ENCODE measurements at regions not wholly inside any gene's neighbourhood (a gene's known extent, or its start where the extent isn't known, plus 50 kb on each side); places are given as distances from the start of the nearest gene placed in this dataset.

DNA sequence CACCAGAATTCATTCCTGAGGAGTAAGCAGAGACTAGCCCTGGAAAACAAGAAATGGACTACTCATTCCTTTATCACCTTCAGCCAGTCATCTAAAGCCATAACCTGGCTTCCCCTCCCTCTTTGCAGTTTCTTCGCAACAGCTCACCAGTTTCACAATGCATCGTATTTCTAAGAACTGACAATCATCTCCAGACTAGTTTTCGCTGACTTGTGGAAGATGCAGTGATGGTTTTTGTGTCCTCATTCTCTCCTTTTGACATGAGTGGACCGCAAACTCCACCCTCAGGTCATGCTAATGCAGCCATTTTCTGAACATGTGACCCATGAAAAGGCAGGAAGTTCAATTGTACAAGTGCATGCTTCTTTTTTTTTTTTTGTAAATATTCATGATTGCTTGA is 1203.5 kb downstream of the PCDH7 start (continued):
- TF ChIP-seq, protein P1, sequence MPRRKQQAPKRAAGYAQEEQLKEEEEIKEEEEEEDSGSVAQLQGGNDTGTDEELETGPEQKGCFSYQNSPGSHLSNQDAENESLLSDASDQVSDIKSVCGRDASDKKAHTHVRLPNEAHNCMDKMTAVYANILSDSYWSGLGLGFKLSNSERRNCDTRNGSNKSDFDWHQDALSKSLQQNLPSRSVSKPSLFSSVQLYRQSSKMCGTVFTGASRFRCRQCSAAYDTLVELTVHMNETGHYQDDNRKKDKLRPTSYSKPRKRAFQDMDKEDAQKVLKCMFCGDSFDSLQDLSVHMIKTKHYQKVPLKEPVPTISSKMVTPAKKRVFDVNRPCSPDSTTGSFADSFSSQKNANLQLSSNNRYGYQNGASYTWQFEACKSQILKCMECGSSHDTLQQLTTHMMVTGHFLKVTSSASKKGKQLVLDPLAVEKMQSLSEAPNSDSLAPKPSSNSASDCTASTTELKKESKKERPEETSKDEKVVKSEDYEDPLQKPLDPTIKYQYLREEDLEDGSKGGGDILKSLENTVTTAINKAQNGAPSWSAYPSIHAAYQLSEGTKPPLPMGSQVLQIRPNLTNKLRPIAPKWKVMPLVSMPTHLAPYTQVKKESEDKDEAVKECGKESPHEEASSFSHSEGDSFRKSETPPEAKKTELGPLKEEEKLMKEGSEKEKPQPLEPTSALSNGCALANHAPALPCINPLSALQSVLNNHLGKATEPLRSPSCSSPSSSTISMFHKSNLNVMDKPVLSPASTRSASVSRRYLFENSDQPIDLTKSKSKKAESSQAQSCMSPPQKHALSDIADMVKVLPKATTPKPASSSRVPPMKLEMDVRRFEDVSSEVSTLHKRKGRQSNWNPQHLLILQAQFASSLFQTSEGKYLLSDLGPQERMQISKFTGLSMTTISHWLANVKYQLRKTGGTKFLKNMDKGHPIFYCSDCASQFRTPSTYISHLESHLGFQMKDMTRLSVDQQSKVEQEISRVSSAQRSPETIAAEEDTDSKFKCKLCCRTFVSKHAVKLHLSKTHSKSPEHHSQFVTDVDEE (CRISPR knock-in tag; IDR thresholded peaks at IDR 0.05) = no peak
- TF ChIP-seq SNAI2 (CRISPR knock-in tag; IDR thresholded peaks at IDR 0.05) = no peak

DNA sequence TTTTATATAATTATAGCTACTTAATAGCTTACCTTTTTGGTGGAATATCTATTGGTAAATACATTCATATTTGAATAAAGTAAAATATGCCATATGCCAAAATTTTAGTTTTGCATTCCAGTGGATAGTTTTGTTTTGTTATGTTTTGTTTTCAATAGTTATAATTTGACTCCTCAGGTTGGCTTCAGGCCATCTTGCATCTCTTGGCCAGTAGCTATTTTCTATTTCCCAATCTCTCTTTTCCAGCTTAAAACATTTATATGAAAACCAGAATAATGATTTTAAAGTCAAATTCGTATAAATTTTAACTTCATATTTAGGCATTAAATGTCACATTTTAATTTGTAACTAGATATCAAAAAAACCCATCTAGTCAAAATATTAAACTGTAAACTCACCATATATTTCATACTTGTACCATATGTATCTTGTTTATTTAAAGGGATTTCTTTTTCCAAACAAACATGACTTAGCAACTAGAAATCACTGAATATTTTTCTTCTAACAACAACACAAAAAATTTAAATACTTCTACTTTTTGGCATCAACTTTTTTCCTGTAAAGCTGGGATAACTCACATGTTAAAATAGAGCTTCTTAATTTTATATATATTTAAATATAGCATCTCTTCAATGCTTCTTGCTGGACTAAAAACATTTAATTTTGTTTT is 1209.6 kb downstream of the PCDH7 start:
- no peak for TF ChIP-seq ZNF8 (CRISPR knock-in tag; IDR thresholded peaks at IDR 0.05)
- ATAC-seq = no peak

DNA sequence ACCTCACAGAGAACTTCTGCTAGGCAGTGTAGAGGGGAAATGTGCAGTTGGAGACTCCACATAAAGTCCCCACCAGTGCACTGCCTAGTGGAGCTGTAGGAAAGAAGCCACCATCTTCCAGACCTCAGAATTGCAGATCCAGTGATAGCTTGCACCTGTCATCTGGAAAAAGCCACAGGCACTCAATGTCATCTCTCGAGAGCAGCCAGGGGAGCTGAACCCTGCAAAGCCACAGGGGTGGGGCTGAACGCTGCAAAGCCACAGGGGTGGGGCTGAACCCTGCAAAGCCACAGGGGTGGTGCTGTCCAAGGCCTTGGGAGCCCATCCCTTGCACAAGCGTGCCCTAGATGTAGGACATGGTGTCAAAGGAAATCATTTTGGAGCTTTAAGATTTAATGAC is 1226.3 kb downstream of the PCDH7 start:
- TF ChIP-seq OSR1 (CRISPR knock-in tag; IDR thresholded peaks at IDR 0.05) = no peak
- TF ChIP-seq, protein P2, sequence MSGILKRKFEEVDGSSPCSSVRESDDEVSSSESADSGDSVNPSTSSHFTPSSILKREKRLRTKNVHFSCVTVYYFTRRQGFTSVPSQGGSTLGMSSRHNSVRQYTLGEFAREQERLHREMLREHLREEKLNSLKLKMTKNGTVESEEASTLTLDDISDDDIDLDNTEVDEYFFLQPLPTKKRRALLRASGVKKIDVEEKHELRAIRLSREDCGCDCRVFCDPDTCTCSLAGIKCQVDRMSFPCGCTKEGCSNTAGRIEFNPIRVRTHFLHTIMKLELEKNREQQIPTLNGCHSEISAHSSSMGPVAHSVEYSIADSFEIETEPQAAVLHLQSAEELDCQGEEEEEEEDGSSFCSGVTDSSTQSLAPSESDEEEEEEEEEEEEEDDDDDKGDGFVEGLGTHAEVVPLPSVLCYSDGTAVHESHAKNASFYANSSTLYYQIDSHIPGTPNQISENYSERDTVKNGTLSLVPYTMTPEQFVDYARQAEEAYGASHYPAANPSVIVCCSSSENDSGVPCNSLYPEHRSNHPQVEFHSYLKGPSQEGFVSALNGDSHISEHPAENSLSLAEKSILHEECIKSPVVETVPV (CRISPR knock-in tag; IDR thresholded peaks at IDR 0.05) = no peak
- TF ChIP-seq, protein P1 (CRISPR knock-in tag; IDR thresholded peaks at IDR 0.05) = no peak
- TF ChIP-seq, protein P3, sequence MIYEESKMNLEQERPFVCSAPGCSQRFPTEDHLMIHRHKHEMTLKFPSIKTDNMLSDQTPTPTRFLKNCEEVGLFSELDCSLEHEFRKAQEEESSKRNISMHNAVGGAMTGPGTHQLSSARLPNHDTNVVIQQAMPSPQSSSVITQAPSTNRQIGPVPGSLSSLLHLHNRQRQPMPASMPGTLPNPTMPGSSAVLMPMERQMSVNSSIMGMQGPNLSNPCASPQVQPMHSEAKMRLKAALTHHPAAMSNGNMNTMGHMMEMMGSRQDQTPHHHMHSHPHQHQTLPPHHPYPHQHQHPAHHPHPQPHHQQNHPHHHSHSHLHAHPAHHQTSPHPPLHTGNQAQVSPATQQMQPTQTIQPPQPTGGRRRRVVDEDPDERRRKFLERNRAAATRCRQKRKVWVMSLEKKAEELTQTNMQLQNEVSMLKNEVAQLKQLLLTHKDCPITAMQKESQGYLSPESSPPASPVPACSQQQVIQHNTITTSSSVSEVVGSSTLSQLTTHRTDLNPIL (CRISPR knock-in tag; IDR thresholded peaks at IDR 0.05; ENCODE audit: low read depth) = no peak
- ATAC-seq = no peak

DNA sequence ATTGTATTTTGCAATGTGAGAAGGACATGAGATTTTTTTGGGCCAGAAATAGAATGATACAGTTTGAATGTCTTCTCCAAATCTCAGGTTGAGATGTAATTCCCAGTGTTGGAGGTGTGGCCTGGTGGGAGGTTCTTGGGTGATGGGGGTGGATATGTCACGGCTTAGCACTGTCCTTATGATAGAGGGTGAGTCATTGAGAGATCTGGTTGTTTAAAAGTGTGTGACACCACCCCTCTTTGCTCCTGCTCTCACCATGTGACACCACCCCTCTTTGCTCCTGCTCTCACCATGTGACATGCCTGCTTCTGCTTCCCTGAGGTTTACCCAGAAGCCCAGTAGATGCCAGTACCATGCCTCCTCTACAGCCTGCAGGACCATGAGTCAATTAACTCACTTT is 1226.9 kb downstream of the PCDH7 start:
- TF ChIP-seq, protein P1 (CRISPR knock-in tag; IDR thresholded peaks at IDR 0.05) = no peak
- TF ChIP-seq ZNF8 (CRISPR knock-in tag; IDR thresholded peaks at IDR 0.05) = no peak
- TF ChIP-seq CSDC2 (CRISPR knock-in tag; IDR thresholded peaks at IDR 0.05) = no peak
- no peak for TF ChIP-seq ZNF70 (CRISPR knock-in tag; IDR thresholded peaks at IDR 0.05)
- TF ChIP-seq ISL1 (CRISPR knock-in tag; IDR thresholded peaks at IDR 0.05) = no peak
- no peak for ATAC-seq

DNA sequence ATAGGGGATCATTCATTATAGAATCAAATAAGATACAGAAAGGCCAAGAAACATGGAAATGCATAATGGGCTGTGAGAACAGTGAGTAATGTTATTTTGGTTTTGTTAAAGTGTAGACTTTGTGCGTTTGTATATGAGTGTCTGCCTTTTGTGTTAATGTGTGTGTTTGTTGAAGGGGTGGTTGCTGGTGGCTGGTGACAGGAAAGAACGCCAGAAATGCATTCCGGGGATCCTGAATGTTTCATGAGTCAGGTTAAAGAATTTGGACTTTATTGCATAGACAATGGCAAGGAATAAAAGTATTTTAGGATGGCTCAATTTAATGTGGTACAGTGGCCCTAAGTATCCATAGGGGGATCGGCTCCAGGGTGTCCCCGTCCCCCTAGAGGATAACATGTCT is 1228.9 kb downstream of the PCDH7 start:
- ATAC-seq = no peak
- TF ChIP-seq, protein P4, sequence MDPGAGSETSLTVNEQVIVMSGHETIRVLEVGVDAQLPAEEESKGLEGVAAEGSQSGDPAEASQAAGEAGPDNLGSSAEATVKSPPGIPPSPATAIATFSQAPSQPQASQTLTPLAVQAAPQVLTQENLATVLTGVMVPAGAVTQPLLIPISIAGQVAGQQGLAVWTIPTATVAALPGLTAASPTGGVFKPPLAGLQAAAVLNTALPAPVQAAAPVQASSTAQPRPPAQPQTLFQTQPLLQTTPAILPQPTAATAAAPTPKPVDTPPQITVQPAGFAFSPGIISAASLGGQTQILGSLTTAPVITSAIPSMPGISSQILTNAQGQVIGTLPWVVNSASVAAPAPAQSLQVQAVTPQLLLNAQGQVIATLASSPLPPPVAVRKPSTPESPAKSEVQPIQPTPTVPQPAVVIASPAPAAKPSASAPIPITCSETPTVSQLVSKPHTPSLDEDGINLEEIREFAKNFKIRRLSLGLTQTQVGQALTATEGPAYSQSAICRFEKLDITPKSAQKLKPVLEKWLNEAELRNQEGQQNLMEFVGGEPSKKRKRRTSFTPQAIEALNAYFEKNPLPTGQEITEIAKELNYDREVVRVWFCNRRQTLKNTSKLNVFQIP (CRISPR knock-in tag; IDR thresholded peaks at IDR 0.05; ENCODE audit: borderline replicate concordance, low read depth) = no peak
- TF ChIP-seq ZC3H10 (CRISPR knock-in tag; IDR thresholded peaks at IDR 0.05) = no peak
- TF ChIP-seq ISL1 (CRISPR knock-in tag; IDR thresholded peaks at IDR 0.05) = no peak
- no peak for TF ChIP-seq ZFP30 (CRISPR knock-in tag; IDR thresholded peaks at IDR 0.05)
- TF ChIP-seq BACH2 (CRISPR knock-in tag; IDR thresholded peaks at IDR 0.05; ENCODE audit: borderline replicate concordance) = no peak
- no peak for TF ChIP-seq ZFP3 (CRISPR knock-in tag; IDR thresholded peaks at IDR 0.05)
- no peak for TF ChIP-seq TCF4 (CRISPR knock-in tag; IDR thresholded peaks at IDR 0.05; ENCODE audit: borderline replicate concordance)
- no peak for TF ChIP-seq PPARA (CRISPR knock-in tag; IDR thresholded peaks at IDR 0.05; ENCODE audit: borderline replicate concordance)
- no peak for TF ChIP-seq ZNF565 (CRISPR knock-in tag; conservative IDR thresholded peaks at IDR 0.05; ENCODE audit: low read depth)
- TF ChIP-seq, protein P3 (CRISPR knock-in tag; IDR thresholded peaks at IDR 0.05; ENCODE audit: low read depth) = no peak
- TF ChIP-seq GLIS3 (CRISPR knock-in tag; IDR thresholded peaks at IDR 0.05) = no peak
- no peak for TF ChIP-seq ZNF8 (CRISPR knock-in tag; IDR thresholded peaks at IDR 0.05)
- no peak for TF ChIP-seq ZNF70 (CRISPR knock-in tag; IDR thresholded peaks at IDR 0.05)

Data from SK-N-SH treated with all-trans-retinoic acid at 6 μM for 48 hours (cell line).